ENCODE measurements at regions not wholly inside any gene's neighbourhood (a gene's known extent, or its start where the extent isn't known, plus 50 kb on each side); places are given as distances from the start of the nearest gene placed in this dataset.
"Not testable (repeated sequence)": the region's sequence is repeated elsewhere in the genome, so short reads cannot be mapped to it uniquely, and the experiment has no call there.

DNA sequence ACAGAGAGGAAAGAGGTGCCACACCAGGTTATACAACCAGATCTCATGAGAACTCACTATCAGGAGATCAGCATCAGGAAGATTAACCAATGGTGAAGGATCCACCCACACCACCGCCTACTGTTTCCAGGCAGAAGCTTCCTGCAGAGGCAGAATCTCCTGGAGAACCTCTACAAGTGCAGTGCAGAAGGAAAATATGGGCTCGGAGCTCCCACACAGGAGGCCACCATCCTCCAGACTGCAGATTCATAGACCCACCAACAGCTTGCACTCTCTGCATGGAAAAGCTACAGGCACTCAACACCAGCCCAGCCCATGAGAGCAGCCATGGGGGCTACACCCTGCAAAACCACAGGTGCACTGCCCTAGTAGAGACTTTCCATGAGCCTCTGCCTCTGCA is 284.0 kb downstream of the POTED start:
- H3K36me3 Mint-ChIP-seq (ENCODE audit: low read depth); H3K4me1 Mint-ChIP-seq (ENCODE audit: low read depth); H3K4me3 Mint-ChIP-seq; H3K27ac Mint-ChIP-seq; H3K9me3 Mint-ChIP-seq; H3K27me3 Mint-ChIP-seq: not testable (repeated sequence)

DNA sequence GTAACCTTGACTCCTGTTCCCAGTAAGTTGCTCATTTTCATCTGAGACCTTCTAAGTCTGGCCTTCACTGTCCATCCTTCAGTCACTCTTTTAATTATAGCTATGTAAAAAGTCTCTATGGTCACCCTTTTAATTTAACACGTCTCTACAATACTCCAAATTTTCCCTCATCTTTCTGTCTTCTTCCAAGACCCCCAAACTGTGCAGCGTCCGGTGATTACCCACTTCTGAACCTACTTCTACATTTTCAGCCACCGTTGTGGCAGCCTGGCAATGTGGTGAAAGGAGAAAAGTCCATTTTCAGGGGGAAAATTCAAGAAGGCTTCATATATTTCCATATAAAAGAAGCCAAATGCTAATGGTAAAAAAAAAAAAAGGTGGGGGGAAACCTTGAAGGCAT is 283.4 kb downstream of the POTED start:
- H3K27ac Mint-ChIP-seq; H3K9me3 Mint-ChIP-seq; H3K4me1 Mint-ChIP-seq (ENCODE audit: low read depth); H3K27me3 Mint-ChIP-seq; H3K36me3 Mint-ChIP-seq (ENCODE audit: low read depth); H3K4me3 Mint-ChIP-seq: not testable (repeated sequence)

DNA sequence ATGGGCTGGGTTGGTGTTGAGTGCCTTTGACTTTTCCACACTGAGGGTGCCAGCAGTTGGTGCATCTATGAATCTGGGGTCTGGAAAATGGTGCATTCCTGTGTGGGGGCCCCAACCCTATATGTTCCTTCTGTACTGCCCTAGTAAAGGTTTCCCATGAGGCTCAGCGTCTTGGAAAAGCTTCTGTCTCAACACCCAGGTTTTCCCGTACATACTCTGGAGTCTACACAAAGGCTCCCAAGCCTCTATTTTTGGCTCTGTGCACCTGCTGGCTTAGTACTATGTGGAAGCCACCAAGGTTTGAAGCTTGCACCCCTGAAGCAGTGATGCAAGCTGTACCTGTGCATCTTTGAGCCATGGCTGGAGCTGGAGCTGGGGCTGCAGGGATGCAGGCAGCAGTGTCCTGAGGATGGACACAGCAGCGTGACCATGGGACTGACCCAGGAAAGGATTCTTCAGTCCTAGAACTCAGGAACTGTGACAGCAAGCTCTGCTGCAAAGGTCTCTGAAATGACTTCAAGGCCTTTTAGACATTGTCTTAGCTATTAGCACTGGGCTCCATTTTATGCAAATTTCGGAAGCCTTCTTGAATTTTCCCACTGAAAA is 282.7 kb downstream of the POTED start:
- not testable (repeated sequence) for H3K4me1 Mint-ChIP-seq (ENCODE audit: low read depth); H3K27ac Mint-ChIP-seq; H3K27me3 Mint-ChIP-seq; H3K4me3 Mint-ChIP-seq; H3K9me3 Mint-ChIP-seq; H3K36me3 Mint-ChIP-seq (ENCODE audit: low read depth)

DNA sequence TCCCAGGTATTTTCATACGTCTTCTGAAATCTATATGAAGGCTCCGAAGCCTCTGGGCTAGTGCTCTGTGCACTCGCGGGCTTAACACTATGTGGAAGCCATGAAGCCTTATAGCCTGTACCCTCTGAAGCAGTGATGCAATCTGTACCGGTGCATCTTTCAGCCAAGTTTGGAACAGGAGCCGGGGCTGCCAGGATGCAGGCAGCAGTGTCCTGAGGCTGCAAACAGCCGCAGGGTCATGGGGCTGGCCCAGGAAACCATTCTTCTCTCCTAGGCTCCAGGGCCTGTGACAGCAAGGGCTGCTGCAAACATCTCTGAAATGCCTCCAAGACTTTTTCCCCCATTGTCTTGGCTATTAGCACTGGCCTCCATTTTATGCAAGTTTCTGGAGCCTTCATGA is 279.6 kb downstream of the POTED start:
- not testable (repeated sequence) for H3K4me1 Mint-ChIP-seq (ENCODE audit: low read depth); H3K27ac Mint-ChIP-seq; H3K9me3 Mint-ChIP-seq; H3K4me3 Mint-ChIP-seq; H3K27me3 Mint-ChIP-seq; H3K36me3 Mint-ChIP-seq (ENCODE audit: low read depth)

DNA sequence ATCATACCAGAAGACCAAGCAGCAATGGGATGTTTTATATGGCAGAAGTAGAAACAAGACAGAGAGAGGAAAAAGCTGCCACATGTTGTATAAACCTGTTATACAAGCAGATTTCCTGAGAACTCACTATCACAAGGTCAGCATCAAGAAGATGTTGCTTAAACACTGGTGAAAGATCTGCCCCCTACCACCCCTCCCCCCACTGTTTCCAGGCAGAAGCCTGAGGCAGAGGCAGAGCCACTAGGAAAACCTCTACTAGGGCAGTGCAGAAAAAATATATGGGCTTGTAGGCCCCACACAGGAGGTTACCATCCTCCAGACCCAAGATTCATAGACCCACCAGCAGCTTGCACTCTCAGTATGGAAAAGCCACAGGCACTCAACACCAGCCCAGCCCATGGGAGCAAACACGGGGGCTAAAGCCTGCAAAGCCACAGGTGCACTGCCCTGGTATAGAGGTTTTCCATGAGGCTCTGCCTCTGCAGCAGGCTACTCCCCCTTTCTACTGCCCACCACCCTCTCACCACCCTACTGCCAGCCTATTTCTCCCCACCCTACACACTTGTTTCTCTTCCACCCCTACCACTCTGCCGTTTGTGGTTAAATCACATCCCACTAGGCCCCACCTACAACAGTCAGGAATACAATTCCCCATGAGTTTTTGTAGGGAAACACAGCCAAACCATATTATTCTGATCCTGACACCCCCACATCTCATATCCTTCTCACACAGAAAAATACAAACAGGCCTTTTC is 274.2 kb downstream of the POTED start:
- not testable (repeated sequence) for H3K36me3 Mint-ChIP-seq (ENCODE audit: low read depth); H3K4me1 Mint-ChIP-seq (ENCODE audit: low read depth); H3K4me3 Mint-ChIP-seq; H3K9me3 Mint-ChIP-seq; H3K27ac Mint-ChIP-seq; H3K27me3 Mint-ChIP-seq

DNA sequence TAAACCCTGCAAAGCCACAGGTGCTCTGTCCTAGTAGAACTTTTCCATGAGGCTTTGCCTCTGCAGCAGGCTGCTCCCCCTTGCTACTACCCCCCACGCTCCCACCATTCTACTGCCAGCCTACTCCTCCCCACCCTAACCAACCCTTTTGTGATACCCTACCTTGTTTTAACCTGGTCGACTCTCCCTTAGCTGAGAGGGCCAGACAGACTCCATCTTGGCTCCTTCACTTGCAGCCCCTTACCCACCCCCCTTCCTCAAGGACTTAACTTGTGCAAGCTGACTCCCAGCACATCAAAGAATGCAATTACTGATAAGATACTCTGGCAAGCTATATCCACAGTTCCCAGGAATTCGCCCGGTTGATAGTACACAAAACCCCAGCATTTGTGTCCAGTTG is 267.9 kb downstream of the POTED start:
- not testable (repeated sequence) for H3K27me3 Mint-ChIP-seq; H3K9me3 Mint-ChIP-seq; H3K36me3 Mint-ChIP-seq (ENCODE audit: low read depth); H3K27ac Mint-ChIP-seq; H3K4me3 Mint-ChIP-seq; H3K4me1 Mint-ChIP-seq (ENCODE audit: low read depth)

DNA sequence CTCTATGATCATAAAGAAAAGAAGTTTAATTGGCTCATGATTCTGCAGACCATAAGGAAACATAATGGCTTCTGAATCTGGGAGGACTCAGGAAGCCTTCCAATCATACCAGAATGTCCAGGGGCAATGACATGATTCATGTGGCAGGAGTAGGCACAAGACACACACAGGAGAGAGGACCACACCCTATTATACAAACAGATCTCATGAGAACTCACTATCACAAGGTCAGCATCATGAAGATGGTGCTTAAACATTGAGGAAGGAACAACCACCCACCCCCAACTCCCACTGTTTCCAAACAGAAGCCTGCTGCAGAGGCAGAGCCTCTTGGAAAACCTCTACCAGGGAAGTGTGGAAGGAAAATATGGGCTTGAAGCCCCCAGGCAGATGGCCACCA is 267.4 kb downstream of the POTED start:
- not testable (repeated sequence) for H3K4me3 Mint-ChIP-seq; H3K4me1 Mint-ChIP-seq (ENCODE audit: low read depth); H3K36me3 Mint-ChIP-seq (ENCODE audit: low read depth); H3K27me3 Mint-ChIP-seq; H3K27ac Mint-ChIP-seq; H3K9me3 Mint-ChIP-seq

DNA sequence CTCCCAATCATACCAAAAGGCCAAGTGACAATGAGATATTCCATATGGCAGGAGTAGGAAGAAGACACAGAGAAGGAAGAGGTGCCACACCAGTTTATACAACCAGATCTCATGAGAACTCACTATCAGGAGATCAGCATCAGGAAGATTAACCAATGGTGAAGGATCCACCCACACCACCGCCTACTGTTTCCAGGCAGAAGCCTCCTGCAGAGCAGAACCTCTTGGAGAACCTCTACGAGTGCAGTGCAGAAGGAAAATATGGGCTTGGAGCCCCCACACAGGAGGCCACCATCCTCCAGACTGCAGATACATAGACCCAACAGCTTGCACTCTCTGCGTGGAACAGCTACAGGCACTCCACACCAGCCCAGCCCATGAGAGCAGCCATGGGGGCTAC is 264.4 kb downstream of the POTED start:
- not testable (repeated sequence) for H3K4me1 Mint-ChIP-seq (ENCODE audit: low read depth); H3K27me3 Mint-ChIP-seq; H3K4me3 Mint-ChIP-seq

DNA sequence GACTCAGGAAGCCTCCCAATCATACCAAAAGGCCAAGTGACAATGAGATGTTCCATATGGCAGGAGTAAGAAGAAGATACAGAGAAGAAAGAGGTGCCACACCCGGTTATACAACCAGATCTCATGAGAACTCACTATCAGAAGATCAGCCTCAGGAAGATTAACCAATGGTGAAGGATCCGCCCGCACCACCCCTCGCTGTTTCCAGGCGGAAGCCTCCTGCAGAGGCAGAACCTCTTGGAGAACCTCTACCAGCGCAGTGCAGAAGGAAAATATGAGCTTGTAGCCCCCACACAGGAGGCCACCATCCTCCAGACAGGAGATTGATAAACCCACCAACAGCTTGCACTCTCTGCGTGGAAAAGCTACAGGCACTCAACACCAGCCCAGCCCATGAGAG is 245.1 kb downstream of the POTED start:
- no peaks in the 10 kb centered on the region for H3K4me1 Mint-ChIP-seq (ENCODE audit: low read depth)
- H3K9me3 Mint-ChIP-seq: no peaks in the 10 kb centered on the region
- no peak overlapping the region for H3K27ac Mint-ChIP-seq
- H3K36me3 Mint-ChIP-seq (ENCODE audit: low read depth): no peaks in the 10 kb centered on the region
- H3K4me3 Mint-ChIP-seq: no peak overlapping the region
- H3K27me3 Mint-ChIP-seq: no peaks in the 10 kb centered on the region

More for the DNA sequence above, 264.4 kb downstream of the POTED start:
- H3K27ac Mint-ChIP-seq; H3K36me3 Mint-ChIP-seq (ENCODE audit: low read depth); H3K9me3 Mint-ChIP-seq: not testable (repeated sequence)

DNA sequence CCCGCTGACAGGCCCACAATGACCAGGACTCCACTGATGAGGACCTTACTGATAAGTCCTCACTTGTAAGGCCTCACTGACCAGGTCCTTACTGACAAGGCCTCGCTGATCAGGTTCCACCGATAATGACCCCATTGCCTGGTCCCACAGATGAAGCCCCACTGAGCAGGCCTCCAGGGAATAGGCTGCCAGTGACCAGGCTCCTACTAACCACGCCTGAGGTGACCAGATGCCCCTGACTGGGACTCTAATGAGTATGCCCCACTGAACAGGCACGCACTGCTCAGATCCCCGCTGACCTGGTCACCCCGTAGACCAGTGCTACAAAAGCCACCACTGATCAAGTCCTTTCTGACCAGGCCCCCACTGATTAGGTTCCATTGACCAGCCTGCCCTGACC is 241.2 kb downstream of the POTED start:
- not testable (repeated sequence) for H3K27me3 Mint-ChIP-seq; H3K4me3 Mint-ChIP-seq; H3K36me3 Mint-ChIP-seq (ENCODE audit: low read depth); H3K9me3 Mint-ChIP-seq; H3K27ac Mint-ChIP-seq; H3K4me1 Mint-ChIP-seq (ENCODE audit: low read depth)

DNA sequence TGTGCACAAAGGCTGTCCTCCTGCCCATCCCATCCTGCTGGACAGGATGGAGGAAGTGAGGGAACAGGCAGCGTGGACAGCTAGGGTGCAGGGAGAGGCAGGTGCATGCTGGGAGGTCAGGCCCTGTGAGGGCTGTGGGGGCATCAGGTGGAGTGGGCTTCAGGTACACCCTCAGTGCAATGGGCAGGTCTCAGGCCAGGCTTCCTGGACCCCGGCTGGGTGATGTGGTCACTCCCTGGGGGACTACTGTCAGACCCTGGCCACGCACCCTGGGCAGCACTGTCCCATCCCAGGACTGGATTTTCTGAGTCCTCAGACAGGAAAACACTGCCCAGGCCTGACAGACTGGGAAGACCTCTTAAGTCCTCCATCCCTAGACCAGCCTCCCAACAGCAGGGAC is 239.9 kb downstream of the POTED start:
- H3K4me3 Mint-ChIP-seq; H3K27ac Mint-ChIP-seq; H3K4me1 Mint-ChIP-seq (ENCODE audit: low read depth); H3K27me3 Mint-ChIP-seq; H3K9me3 Mint-ChIP-seq; H3K36me3 Mint-ChIP-seq (ENCODE audit: low read depth): not testable (repeated sequence)

DNA sequence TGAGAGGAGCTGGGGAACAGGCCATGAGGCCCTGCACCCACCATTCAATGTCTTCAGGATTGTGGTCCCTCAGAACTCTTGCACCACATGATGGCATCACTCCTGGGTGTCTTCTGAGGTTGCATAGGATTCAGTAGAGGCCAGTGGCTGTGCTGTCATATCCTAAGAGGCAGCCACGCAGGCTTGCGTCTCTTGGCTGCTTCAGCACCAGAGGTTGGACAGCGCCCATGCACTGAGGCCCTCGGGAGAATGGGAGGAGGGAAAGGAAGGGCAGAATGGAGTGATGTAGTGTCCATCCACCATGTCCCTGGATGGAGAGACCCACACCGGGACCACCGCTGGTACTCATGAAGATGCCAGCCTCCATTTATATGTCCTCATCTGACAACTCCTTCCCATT is 237.1 kb downstream of the POTED start:
- not testable (repeated sequence) for H3K4me3 Mint-ChIP-seq; H3K36me3 Mint-ChIP-seq (ENCODE audit: low read depth); H3K27me3 Mint-ChIP-seq; H3K9me3 Mint-ChIP-seq; H3K27ac Mint-ChIP-seq; H3K4me1 Mint-ChIP-seq (ENCODE audit: low read depth)

DNA sequence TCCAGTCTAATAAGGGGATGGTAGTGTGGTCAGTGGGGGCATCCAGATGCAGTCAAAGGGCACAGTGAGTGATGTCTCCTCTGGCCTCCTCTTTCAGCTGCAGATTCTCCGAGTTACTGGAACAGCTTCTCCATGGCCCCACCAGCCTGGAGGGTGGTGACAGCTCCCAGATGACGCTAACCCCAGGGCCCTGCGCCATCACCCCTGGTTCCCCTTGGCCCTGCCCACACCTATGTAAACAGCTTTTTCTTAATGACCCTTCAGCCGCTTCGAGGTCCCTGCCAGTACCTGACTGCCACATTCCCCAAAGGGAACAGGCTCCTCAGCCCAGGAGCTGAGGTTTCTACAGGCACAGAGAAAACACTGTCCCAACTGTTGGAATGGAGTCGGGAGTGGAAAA is 235.0 kb downstream of the POTED start:
- H3K9me3 Mint-ChIP-seq; H3K27me3 Mint-ChIP-seq; H3K4me1 Mint-ChIP-seq (ENCODE audit: low read depth); H3K4me3 Mint-ChIP-seq; H3K27ac Mint-ChIP-seq; H3K36me3 Mint-ChIP-seq (ENCODE audit: low read depth): not testable (repeated sequence)

DNA sequence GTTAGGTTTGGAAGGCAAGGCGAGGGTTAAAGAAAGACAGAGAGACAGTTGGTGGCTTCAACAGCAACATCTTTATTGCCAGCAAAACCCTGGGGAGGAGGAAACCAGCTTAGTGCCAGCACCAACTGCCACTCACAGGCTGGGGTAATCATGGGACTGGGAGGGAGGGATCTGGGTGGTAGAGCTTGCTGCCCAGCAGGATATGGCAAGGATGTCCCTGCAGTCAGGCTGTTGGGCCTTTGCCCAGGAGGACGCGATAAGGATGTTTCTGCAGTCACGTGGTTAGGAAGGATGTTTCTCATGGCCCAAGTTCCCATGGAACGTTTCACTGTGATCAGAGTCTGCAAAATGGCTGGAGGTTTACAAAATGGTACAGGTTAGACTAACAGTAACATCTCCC is 233.5 kb downstream of the POTED start:
- H3K27ac Mint-ChIP-seq; H3K36me3 Mint-ChIP-seq (ENCODE audit: low read depth); H3K4me3 Mint-ChIP-seq; H3K4me1 Mint-ChIP-seq (ENCODE audit: low read depth); H3K27me3 Mint-ChIP-seq; H3K9me3 Mint-ChIP-seq: not testable (repeated sequence)

DNA sequence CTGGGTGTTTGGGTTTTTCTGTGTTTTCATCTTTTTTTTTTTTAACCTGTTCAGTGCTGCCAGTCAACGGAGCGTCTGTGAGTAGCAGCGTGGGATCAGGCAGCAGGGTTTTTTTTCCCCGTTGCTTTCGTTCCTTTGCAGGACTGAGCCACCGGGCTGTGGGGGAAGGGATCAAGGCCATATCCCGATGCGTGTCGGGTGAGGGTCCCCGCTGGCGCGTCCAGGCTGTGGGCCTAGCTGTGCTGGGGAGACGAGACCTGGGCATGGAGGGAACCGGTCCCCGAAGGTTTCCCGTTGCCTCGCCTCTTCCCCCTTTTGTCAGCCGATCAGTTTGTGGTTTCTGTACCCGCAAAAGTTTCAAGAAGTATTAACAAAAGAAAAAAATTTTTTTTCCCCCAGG is 218.1 kb downstream of the POTED start:
- H3K4me3 Mint-ChIP-seq; H3K9me3 Mint-ChIP-seq; H3K4me1 Mint-ChIP-seq (ENCODE audit: low read depth); H3K36me3 Mint-ChIP-seq (ENCODE audit: low read depth); H3K27ac Mint-ChIP-seq; H3K27me3 Mint-ChIP-seq: not testable (repeated sequence)

DNA sequence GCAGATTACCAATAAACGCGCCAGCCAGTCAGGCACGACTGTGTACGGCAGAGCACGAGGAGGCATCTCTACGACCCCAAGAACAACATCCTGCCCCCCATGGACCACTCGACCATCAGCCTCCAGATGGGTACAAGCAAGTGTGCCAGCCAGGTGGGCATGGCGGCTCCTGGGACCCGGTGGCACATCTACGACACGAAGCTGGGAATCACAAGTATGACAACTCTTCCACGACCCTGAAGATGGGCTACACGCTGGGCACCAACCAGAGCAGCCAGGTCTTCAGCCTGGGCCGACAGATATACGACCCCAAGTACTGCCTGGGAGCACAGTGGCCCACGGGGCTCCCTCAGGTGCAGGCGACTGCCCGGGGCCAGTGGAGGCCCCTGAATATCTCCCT is 217.6 kb downstream of the POTED start:
- H3K4me1 Mint-ChIP-seq (ENCODE audit: low read depth): no peaks in the 10 kb centered on the region

More for the DNA sequence above, 217.6 kb downstream of the POTED start:
- H3K27ac Mint-ChIP-seq: no peak overlapping the region
- no peaks in the 10 kb centered on the region for H3K27me3 Mint-ChIP-seq
- H3K4me3 Mint-ChIP-seq: no peak overlapping the region
- H3K9me3 Mint-ChIP-seq: peaks cover 4% of the 10 kb centered on the region
- H3K36me3 Mint-ChIP-seq (ENCODE audit: low read depth): no peaks in the 10 kb centered on the region

Measured in stimulated activated naive CD8-positive, alpha-beta T cell treated with anti-CD3 and anti-CD28 coated beads, Interleukin-15, Interleukin-2, amounts not matched to agents 100 ng/mL and 50 ng/mL, for 24 hours (primary cell).